Left lung (tissue), 4 donors: ENCODE measurements at regions not wholly inside any gene's neighbourhood (a gene's known extent, or its start where the extent isn't known, plus 50 kb on each side); places are given as distances from the start of the nearest gene placed in this dataset.

Experiments
- ATAC-seq: fragments of 200-7000 bp; cut with Tn5 transposase; one replicate; pipeline ENCODE4 v1.9.1; 2020; ENCODE audit warnings: moderate library complexity
- DNase-seq, 4 donors: peaks; one replicate each; pipeline ENCODE4 v3.0.0-alpha.2; 2013 to 2020
- H3K27ac ChIP-seq, 2 donors: fragments of 200-600 bp; sonication (generic) in 1 of 2; one replicate each; pipeline versions ENCODE4 v1.5.0 to v1.8.0; 2020 to 2021
- H3K27me3 ChIP-seq, 2 donors: fragments of 200-600 bp; sonication (generic) in 1 of 2; one replicate each; pipeline versions ENCODE4 v1.5.0 to v1.8.0; 2020 to 2021
- H3K36me3 ChIP-seq, 2 donors: fragments of 200-600 bp; sonication (generic) in 1 of 2; one replicate each; pipeline versions ENCODE4 v1.5.0 to v1.8.0; 2020 to 2021
- H3K4me1 ChIP-seq, 2 donors: fragments of 200-600 bp; one replicate each; pipeline ENCODE4 v1.8.0; 2021
- H3K4me3 ChIP-seq, 2 donors: fragments of 200-600 bp; sonication (generic) in 1 of 2; one replicate each; pipeline versions ENCODE4 v1.5.0 to v1.8.0; 2020 to 2021; ENCODE audit warnings: mild to moderate bottlenecking in 1 of 2
- H3K9me3 ChIP-seq, 2 donors: fragments of 200-600 bp; sonication (generic) in 1 of 2; one replicate each; pipeline versions ENCODE4 v1.5.0 to v1.8.0; 2020 to 2021
- intact Hi-C, 2 donors: fragments of 100-400 bp; cut with DNase I; formaldehyde crosslinking; loops; one replicate each; pipeline versions ENCODE4 v1.11.2 to v1.14.2; 2022
- TF ChIP-seq, protein P1 (sequence below), 2 donors: fragments of 200-600 bp; sonication (generic) in 1 of 2; IDR thresholded peaks; one replicate each; pipeline versions ENCODE4 v1.5.0 to v1.8.0; 2021; ENCODE audit warnings: antibody characterized with exemption in 2 of 2
- donor health status: DM: no; HTN: yes; CAD: no.
- donor health status: DM: no; HTN: no; CAD: no.

DNA sequence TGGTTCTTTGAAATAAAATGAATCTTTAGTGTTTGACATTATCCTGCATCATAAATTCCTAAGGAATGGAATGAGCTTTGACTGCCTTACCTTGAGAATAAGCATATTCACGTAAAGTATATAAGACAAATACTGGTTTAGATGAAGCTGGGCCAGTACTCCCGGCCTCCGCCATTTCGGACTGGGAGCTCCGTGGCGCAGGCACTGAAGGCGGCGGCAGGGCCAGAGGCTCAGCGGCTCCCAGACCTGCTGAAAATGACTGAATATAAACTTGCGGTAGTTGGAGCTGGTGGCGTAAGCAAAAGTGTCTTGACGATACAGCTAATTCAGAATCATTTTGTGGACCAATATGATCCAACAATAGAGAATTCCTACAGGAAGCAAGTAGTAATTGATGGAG lies 76.2 kb upstream of the FAM83B start:
- no peak overlapping the region for H3K4me3 ChIP-seq
- H3K27me3 ChIP-seq: no peaks in the 10 kb centered on the region
- no peaks in the 10 kb centered on the region for H3K4me1 ChIP-seq
- intact Hi-C loops: no loop called here
- TF ChIP-seq, protein P1, sequence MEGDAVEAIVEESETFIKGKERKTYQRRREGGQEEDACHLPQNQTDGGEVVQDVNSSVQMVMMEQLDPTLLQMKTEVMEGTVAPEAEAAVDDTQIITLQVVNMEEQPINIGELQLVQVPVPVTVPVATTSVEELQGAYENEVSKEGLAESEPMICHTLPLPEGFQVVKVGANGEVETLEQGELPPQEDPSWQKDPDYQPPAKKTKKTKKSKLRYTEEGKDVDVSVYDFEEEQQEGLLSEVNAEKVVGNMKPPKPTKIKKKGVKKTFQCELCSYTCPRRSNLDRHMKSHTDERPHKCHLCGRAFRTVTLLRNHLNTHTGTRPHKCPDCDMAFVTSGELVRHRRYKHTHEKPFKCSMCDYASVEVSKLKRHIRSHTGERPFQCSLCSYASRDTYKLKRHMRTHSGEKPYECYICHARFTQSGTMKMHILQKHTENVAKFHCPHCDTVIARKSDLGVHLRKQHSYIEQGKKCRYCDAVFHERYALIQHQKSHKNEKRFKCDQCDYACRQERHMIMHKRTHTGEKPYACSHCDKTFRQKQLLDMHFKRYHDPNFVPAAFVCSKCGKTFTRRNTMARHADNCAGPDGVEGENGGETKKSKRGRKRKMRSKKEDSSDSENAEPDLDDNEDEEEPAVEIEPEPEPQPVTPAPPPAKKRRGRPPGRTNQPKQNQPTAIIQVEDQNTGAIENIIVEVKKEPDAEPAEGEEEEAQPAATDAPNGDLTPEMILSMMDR (IDR thresholded peaks at IDR 0.05): no peak
- peak in 1 of 4 donors; percentile 32 for DNase-seq
- H3K27ac ChIP-seq: no peak overlapping the region
- no peaks in the 10 kb centered on the region for H3K9me3 ChIP-seq
- ATAC-seq: no peak
- H3K36me3 ChIP-seq: no peaks in the 10 kb centered on the region

DNA sequence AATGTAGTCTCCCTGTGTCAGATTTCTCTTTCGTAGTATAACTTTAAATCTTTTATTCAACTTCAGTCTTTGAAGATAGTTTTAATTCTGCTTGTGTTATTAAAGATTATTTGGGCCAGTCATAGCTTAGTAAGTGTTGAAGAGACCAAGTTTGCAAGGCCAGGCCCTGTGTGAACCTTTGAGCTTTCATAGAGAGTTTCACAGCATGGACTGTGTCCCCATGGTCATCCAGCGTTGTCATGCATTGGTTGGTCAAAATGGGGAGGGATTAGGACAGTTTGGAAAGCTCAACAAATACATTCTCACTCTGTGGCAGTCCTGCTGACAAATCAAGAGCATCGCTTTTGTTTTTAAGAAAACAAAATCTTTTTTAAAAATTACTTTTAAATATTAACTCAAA lies 74.6 kb upstream of the FAM83B start:
- no peaks in the 10 kb centered on the region for H3K4me1 ChIP-seq
- no peak overlapping the region for H3K4me3 ChIP-seq
- no peaks in the 10 kb centered on the region for H3K27me3 ChIP-seq
- DNase-seq (no peak), ATAC-seq (no peak)
- no peak overlapping the region for H3K27ac ChIP-seq
- H3K36me3 ChIP-seq: no peaks in the 10 kb centered on the region
- TF ChIP-seq, protein P1 (IDR thresholded peaks at IDR 0.05): no peak
- peaks cover 0 to 7% of the 10 kb centered on the region in 2 donors for H3K9me3 ChIP-seq
- intact Hi-C loops: no loop called here

DNA sequence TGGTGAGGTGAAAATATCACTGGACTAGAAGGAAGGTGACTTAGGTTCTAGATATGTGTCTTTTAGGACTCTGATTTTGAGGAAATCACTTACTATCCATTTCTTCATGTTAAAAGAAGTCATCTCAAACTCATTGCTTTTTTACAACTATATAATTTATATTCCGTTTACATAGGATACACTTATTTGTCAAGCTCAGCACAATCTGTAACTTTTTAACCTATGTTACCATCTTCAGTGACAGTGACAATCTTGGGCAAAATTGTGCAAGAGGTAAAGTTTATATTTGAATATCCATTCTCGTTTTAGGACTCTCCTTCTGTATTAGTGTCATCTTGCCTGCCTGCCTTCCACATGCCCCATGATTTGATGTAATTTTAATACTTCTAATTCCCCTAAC lies 74.0 kb upstream of the FAM83B start:
- DNase-seq (no peak), ATAC-seq (no peak)
- Histone ChIP-seq H3K4me3 (no peak overlapping the region), H3K27me3 (no peaks in the 10 kb centered on the region), H3K4me1 (no peaks in the 10 kb centered on the region), H3K27ac (no peak overlapping the region), H3K9me3 (peaks cover 0 to 7% of the 10 kb centered on the region in 2 donors), H3K36me3 (no peaks in the 10 kb centered on the region)
- intact Hi-C loops: no loop called here
- TF ChIP-seq, protein P1 (IDR thresholded peaks at IDR 0.05): no peak

DNA sequence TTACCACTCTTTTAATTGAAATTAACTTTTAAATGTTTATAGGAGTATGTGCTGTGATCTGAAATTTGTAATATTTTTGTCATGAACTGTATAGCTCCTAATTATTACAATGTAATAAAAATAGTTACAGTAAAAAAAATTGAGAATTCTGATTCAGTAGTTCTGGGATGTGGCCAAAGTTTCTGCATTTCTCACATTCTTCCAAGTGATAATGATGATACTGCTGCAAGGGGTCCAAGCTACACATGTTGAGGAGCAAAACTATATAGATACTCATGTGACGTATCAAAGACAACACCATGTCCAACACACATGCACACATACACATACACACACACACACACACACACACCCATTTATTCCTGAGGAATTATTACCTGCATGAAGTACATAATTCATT lies 71.0 kb upstream of the FAM83B start:
- ATAC-seq (no peak), DNase-seq (no peak)
- H3K9me3 ChIP-seq: peaks cover 0 to 7% of the 10 kb centered on the region in 2 donors
- H3K27ac ChIP-seq: no peak overlapping the region
- intact Hi-C loops: no loop called here
- no peak overlapping the region for H3K4me3 ChIP-seq
- H3K27me3 ChIP-seq: no peaks in the 10 kb centered on the region
- no peaks in the 10 kb centered on the region for H3K36me3 ChIP-seq
- H3K4me1 ChIP-seq: no peaks in the 10 kb centered on the region
- TF ChIP-seq, protein P1 (IDR thresholded peaks at IDR 0.05): no peak

DNA sequence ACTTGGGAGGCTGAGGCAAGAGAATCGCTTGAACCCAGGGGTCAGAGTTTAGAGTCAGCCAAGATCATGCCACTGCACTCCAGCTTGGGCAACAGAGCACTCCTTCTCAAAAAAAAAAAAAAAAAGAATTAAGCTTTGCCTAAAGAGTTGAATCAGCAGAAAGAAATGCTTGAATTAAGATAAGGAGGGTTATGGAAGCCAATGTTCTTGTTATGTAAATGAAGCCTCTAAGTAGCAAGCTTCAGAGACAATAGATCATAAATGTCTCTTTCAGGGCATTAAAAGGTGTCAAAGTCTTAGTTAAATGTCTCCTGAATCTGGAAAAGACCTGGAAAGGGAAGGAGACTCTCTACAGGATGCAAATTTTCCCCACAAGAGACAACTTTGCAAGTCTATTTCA lies 69.7 kb upstream of the FAM83B start:
- H3K4me1 ChIP-seq: no peaks in the 10 kb centered on the region
- TF ChIP-seq, protein P1 (IDR thresholded peaks at IDR 0.05): no peak
- DNase-seq (no peak), ATAC-seq (no peak)
- no peak overlapping the region for H3K27ac ChIP-seq
- H3K27me3 ChIP-seq: no peaks in the 10 kb centered on the region
- intact Hi-C loops: no loop called here
- peaks cover 0 to 7% of the 10 kb centered on the region in 2 donors for H3K9me3 ChIP-seq
- H3K36me3 ChIP-seq: no peaks in the 10 kb centered on the region
- H3K4me3 ChIP-seq: no peak overlapping the region
